ENCODE measurements at regions not wholly inside any gene's neighbourhood (a gene's known extent, or its start where the extent isn't known, plus 50 kb on each side); places are given as distances from the start of the nearest gene placed in this dataset.

DNA sequence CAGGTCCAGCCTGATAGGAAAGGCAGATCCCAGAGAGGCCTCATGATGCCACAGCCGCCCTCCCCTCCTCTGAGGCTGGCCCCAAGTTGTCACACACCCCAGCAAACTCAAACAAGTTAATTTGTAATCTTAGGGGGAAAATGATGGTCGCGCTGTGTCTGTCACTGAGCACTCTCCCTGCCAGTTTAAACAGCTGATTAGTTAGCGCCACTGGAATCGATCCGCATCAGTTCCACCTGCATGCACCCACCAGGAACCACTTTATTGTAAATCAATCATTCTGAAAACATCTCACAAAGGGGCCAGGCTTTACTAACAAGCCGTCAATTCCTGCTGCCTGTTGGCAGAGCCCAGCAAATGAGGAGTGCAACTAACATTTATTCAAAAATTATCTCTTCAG is 870.9 kb downstream of the KCNMA1 start:
- TF ChIP-seq FOXM1 (IDR thresholded peaks at IDR 0.05; ENCODE audit: borderline replicate concordance, low read depth) (no peak), YY1 (IDR thresholded peaks at IDR 0.05; ENCODE audit: low read depth) (no peak), EP300 (IDR thresholded peaks at IDR 0.05; ENCODE audit: borderline replicate concordance) (no peak), NFIC (IDR thresholded peaks at IDR 0.05) (no peak), ZBTB7A (IDR thresholded peaks at IDR 0.05; ENCODE audit: low read depth) (no peak)

DNA sequence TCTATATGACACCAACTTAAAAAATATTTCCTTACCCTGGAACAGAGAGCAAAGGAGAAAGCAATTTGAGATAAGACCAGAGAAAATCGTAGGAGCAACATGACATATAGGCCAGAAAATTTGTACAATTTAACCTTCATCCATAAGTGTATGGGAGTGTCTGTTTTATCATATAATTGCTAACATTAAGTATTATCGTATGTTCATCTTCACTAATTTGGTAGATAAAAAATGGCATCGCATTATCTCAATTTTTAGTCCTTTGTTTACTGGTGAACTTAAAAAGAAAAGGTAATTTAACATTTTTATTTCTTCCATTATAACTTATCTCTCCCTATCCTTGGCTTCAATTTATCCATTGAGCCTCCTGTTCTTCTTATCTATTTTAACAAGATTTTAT is 873.4 kb downstream of the KCNMA1 start:
- TF ChIP-seq, protein P1, sequence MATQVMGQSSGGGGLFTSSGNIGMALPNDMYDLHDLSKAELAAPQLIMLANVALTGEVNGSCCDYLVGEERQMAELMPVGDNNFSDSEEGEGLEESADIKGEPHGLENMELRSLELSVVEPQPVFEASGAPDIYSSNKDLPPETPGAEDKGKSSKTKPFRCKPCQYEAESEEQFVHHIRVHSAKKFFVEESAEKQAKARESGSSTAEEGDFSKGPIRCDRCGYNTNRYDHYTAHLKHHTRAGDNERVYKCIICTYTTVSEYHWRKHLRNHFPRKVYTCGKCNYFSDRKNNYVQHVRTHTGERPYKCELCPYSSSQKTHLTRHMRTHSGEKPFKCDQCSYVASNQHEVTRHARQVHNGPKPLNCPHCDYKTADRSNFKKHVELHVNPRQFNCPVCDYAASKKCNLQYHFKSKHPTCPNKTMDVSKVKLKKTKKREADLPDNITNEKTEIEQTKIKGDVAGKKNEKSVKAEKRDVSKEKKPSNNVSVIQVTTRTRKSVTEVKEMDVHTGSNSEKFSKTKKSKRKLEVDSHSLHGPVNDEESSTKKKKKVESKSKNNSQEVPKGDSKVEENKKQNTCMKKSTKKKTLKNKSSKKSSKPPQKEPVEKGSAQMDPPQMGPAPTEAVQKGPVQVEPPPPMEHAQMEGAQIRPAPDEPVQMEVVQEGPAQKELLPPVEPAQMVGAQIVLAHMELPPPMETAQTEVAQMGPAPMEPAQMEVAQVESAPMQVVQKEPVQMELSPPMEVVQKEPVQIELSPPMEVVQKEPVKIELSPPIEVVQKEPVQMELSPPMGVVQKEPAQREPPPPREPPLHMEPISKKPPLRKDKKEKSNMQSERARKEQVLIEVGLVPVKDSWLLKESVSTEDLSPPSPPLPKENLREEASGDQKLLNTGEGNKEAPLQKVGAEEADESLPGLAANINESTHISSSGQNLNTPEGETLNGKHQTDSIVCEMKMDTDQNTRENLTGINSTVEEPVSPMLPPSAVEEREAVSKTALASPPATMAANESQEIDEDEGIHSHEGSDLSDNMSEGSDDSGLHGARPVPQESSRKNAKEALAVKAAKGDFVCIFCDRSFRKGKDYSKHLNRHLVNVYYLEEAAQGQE (IDR thresholded peaks at IDR 0.05; ENCODE audit: low read depth): no peak
- TF ChIP-seq FOXM1 (IDR thresholded peaks at IDR 0.05; ENCODE audit: borderline replicate concordance, low read depth) (no peak), NFIC (IDR thresholded peaks at IDR 0.05) (no peak), ZBTB7A (IDR thresholded peaks at IDR 0.05; ENCODE audit: low read depth) (no peak), TEAD4 (IDR thresholded peaks at IDR 0.05) (no peak), CREB1 (IDR thresholded peaks at IDR 0.05; ENCODE audit: low read depth) (no peak), TAF1 (IDR thresholded peaks at IDR 0.05; ENCODE audit: low read depth) (no peak)
- TF ChIP-seq, protein P2, sequence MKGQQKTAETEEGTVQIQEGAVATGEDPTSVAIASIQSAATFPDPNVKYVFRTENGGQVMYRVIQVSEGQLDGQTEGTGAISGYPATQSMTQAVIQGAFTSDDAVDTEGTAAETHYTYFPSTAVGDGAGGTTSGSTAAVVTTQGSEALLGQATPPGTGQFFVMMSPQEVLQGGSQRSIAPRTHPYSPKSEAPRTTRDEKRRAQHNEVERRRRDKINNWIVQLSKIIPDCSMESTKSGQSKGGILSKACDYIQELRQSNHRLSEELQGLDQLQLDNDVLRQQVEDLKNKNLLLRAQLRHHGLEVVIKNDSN (IDR thresholded peaks at IDR 0.05): no peak

DNA sequence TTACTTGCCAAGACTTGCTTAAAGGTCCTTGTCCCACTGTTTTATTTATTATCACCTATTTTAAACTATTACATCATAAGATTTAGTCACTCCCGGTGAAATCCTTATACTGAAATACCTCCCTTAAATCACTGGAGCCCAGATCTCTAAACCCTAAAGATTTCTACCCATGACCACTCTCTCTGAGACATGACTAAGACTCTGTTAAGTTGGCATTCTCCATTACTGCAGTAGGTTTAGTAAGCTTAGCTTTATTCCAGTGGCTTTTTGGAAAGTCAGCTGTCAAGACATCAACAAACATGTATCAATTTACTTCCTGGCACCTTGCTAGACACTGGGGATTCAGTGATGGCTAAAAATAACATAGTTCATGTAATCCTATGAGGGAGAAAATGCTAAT is 874.2 kb downstream of the KCNMA1 start:
- TF ChIP-seq, protein P1 (IDR thresholded peaks at IDR 0.05; ENCODE audit: low read depth): no peak
- TF ChIP-seq FOXM1 (IDR thresholded peaks at IDR 0.05; ENCODE audit: borderline replicate concordance, low read depth): no peak
- TF ChIP-seq, protein P2 (IDR thresholded peaks at IDR 0.05): no peak
- no peak for TF ChIP-seq NFIC (IDR thresholded peaks at IDR 0.05)
- no peak for TF ChIP-seq TCF12 (IDR thresholded peaks at IDR 0.05; ENCODE audit: low read depth)
- no peak for TF ChIP-seq EGR1 (IDR thresholded peaks at IDR 0.05)
- TF ChIP-seq RAD21 (IDR thresholded peaks at IDR 0.05; ENCODE audit: low read depth): no peak
- TF ChIP-seq ZBTB7A (IDR thresholded peaks at IDR 0.05; ENCODE audit: low read depth): no peak
- TF ChIP-seq YY1 (IDR thresholded peaks at IDR 0.05; ENCODE audit: low read depth): no peak
- TF ChIP-seq TAF1 (IDR thresholded peaks at IDR 0.05; ENCODE audit: low read depth): no peak
- TF ChIP-seq EP300 (IDR thresholded peaks at IDR 0.05; ENCODE audit: borderline replicate concordance): no peak
- TF ChIP-seq, protein P3, sequence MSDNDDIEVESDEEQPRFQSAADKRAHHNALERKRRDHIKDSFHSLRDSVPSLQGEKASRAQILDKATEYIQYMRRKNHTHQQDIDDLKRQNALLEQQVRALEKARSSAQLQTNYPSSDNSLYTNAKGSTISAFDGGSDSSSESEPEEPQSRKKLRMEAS (IDR thresholded peaks at IDR 0.05): no peak
- TF ChIP-seq TEAD4 (IDR thresholded peaks at IDR 0.05): no peak
- TF ChIP-seq CREB1 (IDR thresholded peaks at IDR 0.05; ENCODE audit: low read depth): no peak
- no peak for TF ChIP-seq CEBPB (IDR thresholded peaks at IDR 0.05)

DNA sequence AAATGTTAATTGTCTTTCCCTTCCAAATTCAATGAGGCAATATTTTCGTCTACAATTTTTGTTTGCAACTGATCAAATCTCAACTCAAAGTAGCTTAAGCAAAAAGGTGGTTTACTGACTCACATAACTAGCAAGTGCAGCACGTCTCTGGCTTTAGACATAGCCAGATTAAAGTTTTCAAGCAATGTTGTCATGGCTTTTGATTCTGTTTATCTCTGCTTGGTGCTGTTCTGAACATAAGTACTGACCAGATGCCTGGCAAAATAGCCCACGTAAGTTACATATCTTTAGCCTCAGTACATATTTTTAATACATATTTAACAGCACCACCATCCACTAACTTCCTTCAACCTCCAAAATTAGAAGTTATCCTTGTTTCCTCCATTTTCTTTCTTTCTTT is 877.9 kb downstream of the KCNMA1 start:
- TF ChIP-seq CEBPB (IDR thresholded peaks at IDR 0.05) (no peak), FOXM1 (IDR thresholded peaks at IDR 0.05; ENCODE audit: borderline replicate concordance, low read depth) (no peak), YY1 (IDR thresholded peaks at IDR 0.05; ENCODE audit: low read depth) (no peak), TCF12 (IDR thresholded peaks at IDR 0.05; ENCODE audit: low read depth) (no peak), ZBTB7A (IDR thresholded peaks at IDR 0.05; ENCODE audit: low read depth) (no peak), TEAD4 (IDR thresholded peaks at IDR 0.05) (no peak), EGR1 (IDR thresholded peaks at IDR 0.05) (no peak), CREB1 (IDR thresholded peaks at IDR 0.05; ENCODE audit: low read depth) (no peak)

DNA sequence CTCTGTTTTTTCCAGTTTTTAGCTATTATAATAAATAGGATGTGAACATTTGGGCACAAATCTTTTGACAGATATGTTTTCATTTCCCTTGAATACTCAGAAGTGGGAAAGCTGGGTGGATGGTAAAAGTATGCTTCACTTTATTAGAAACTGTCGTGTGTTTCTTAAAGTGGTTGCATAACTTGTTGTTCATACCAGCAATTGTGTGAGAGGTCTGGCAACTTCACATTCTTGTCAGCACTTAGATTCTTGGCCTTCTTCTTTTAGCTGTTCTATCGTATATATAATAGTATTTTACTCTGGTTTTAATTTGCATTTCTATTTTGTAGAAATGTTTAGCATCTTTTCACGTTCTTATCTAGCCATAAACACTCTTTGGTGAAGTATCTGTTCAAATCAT is 894.4 kb downstream of the KCNMA1 start:
- TF ChIP-seq, protein P3 (IDR thresholded peaks at IDR 0.05): no peak

DNA sequence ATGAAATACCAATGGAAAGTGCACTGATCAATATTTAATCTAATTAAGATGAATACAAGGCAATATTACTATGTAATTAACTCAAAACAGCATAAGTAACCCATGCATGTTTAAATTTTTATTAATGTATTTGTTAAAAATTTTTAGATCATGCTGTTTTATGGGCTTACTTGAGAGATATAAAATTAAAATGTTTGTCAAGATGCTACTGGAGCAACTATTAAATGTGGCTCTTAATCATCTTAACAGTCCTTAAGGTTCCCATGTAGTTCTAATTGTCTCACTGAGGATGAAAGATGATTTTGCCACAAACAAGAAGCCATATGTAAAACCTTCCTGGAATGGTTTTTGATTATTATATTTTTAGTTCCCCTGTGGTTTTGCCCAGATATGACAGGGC is 897.1 kb downstream of the KCNMA1 start:
- no peak for TF ChIP-seq FOXM1 (IDR thresholded peaks at IDR 0.05; ENCODE audit: borderline replicate concordance, low read depth)
- TF ChIP-seq NFIC (IDR thresholded peaks at IDR 0.05): no peak
- TF ChIP-seq YY1 (IDR thresholded peaks at IDR 0.05; ENCODE audit: low read depth): no peak
- no peak for TF ChIP-seq EP300 (IDR thresholded peaks at IDR 0.05; ENCODE audit: borderline replicate concordance)
- TF ChIP-seq CEBPB (IDR thresholded peaks at IDR 0.05): no peak
- TF ChIP-seq RAD21 (IDR thresholded peaks at IDR 0.05; ENCODE audit: low read depth): no peak
- no peak for TF ChIP-seq TAF1 (IDR thresholded peaks at IDR 0.05; ENCODE audit: low read depth)
- TF ChIP-seq, protein P1 (IDR thresholded peaks at IDR 0.05; ENCODE audit: low read depth): no peak
- TF ChIP-seq TCF12 (IDR thresholded peaks at IDR 0.05; ENCODE audit: low read depth): no peak
- TF ChIP-seq, protein P3 (IDR thresholded peaks at IDR 0.05): no peak
- TF ChIP-seq EGR1 (IDR thresholded peaks at IDR 0.05): no peak
- TF ChIP-seq, protein P2 (IDR thresholded peaks at IDR 0.05): no peak
- no peak for TF ChIP-seq TEAD4 (IDR thresholded peaks at IDR 0.05)
- TF ChIP-seq CREB1 (IDR thresholded peaks at IDR 0.05; ENCODE audit: low read depth): no peak

Measured in Ishikawa (cell line).